Sigmoid colon (tissue), 4 donors: ENCODE measurements at regions not wholly inside any gene's neighbourhood (a gene's known extent, or its start where the extent isn't known, plus 50 kb on each side); places are given as distances from the start of the nearest gene placed in this dataset.

Experiments used
- CTCF ChIP-seq, 4 experiments: fragments of 450-650 bp in 3 of 4; fragments of 200-600 bp in 1 of 4; IDR thresholded peaks; one replicate each; pipeline ENCODE4 v1.5.1; 2016 to 2019; ENCODE audit warnings: antibody characterized with exemption in 4 of 4, mild to moderate bottlenecking in 3 of 4, moderate library complexity in 2 of 4
- POLR2A ChIP-seq, 2 donors: fragments of 450-650 bp; IDR thresholded peaks; one replicate each; pipeline ENCODE4 v1.6.1; 2016; ENCODE audit warnings: antibody characterized with exemption in 2 of 2, mild to moderate bottlenecking in 2 of 2, moderate library complexity in 2 of 2
- POLR2AphosphoS5 ChIP-seq, 4 donors: sonication (generic); formaldehyde crosslinking; IDR thresholded peaks; one replicate each; pipeline ENCODE4 v1.6.1; 2017; ENCODE audit warnings: antibody characterized with exemption in 4 of 4

GRCh38 chr6:81484251-81484650, 268.2 kb downstream of the TENT5A start:
- TF ChIP-seq POLR2A (IDR thresholded peaks at IDR 0.05) (no peak), CTCF (IDR thresholded peaks at IDR 0.05) (no peak), POLR2AphosphoS5 (IDR thresholded peaks at IDR 0.05) (no peak)
